PC-9 (cell line): ENCODE measurements at regions not wholly inside any gene's neighbourhood (a gene's known extent, or its start where the extent isn't known, plus 50 kb on each side); places are given as distances from the start of the nearest gene placed in this dataset.

Source experiments
- CTCF ChIP-seq: fragments of 200-600 bp; sonication (generic); conservative IDR thresholded peaks from 2 replicates; pipeline ENCODE4 v1.6.1; 2017; ENCODE audit warnings: mixed run types, antibody characterized with exemption, mild to moderate bottlenecking, moderate library complexity
- EZH2 ChIP-seq: fragments of 200-600 bp; sonication (generic); IDR thresholded peaks from 2 replicates; pipeline ENCODE4 v1.8.0; 2017; ENCODE audit warnings: antibody characterized with exemption, low read depth

- TF ChIP-seq CTCF (no peak), EZH2 (no peak)
These were observed 278.9 kb upstream of the GIMD1 start for GRCh38 chr4:106647451-106647850.
